ENCODE measurements at regions not wholly inside any gene's neighbourhood (a gene's known extent, or its start where the extent isn't known, plus 50 kb on each side); places are given as distances from the start of the nearest gene placed in this dataset.
"Not testable (repeated sequence)": the region's sequence is repeated elsewhere in the genome, so short reads cannot be mapped to it uniquely, and the experiment has no call there.

- no peak for TF ChIP-seq CTCF (IDR thresholded peaks at IDR 0.05; ENCODE audit: borderline replicate concordance, extremely low read depth, insufficient read depth)
- no peak overlapping the region for H3K9ac ChIP-seq (ENCODE audit: low read length in 3 of 3)
- no peak for FAIRE-seq
Observed at GRCh38 chr10:17528306-17528862, 74.0 kb upstream of the ST8SIA6 start.

GRCh38 chr10:17527514-17528146 is 73.2 kb upstream of the ST8SIA6 start:
- no peaks in the 10 kb centered on the region for H3K4me1 ChIP-seq (ENCODE audit: control insufficient read depth in 2 of 3, insufficient read depth in 2 of 3, low read depth in 1 of 3, low read length in 3 of 3)
- no peak overlapping the region for H3K9ac ChIP-seq (ENCODE audit: low read length in 3 of 3)
- DNase-seq (no peak), FAIRE-seq (no peak)
- intact Hi-C loops (cut with DNase I), result no loop called here
- TF ChIP-seq CTCF (IDR thresholded peaks at IDR 0.05; ENCODE audit: borderline replicate concordance, extremely low read depth, insufficient read depth), result no peak
- no peaks in the 10 kb centered on the region for H3K27me3 ChIP-seq (ENCODE audit: control insufficient read depth, insufficient read depth, low read length)
- no peak overlapping the region for H3K4me3 ChIP-seq (ENCODE audit: low read length in 3 of 3)
- no peak overlapping the region for H3K27ac ChIP-seq (ENCODE audit: low read depth in 2 of 2, low read length in 2 of 2)
- H3K9me3 ChIP-seq (ENCODE audit: control insufficient read depth in 2 of 3, insufficient read depth in 1 of 3, low read length in 3 of 3), result no peaks in the 10 kb centered on the region
- H3K36me3 ChIP-seq (ENCODE audit: control insufficient read depth in 2 of 3, insufficient read depth in 3 of 3, low read length in 3 of 3), result no peaks in the 10 kb centered on the region

More at GRCh38 chr10:17528306-17528862, 74.0 kb upstream of the ST8SIA6 start:
- Histone ChIP-seq H3K27ac (ENCODE audit: low read depth in 2 of 2, low read length in 2 of 2) (no peak overlapping the region), H3K9me3 (ENCODE audit: control insufficient read depth in 2 of 3, insufficient read depth in 1 of 3, low read length in 3 of 3) (no peaks in the 10 kb centered on the region), H3K4me3 (ENCODE audit: low read length in 3 of 3) (no peak overlapping the region), H3K36me3 (ENCODE audit: control insufficient read depth in 2 of 3, insufficient read depth in 3 of 3, low read length in 3 of 3) (no peaks in the 10 kb centered on the region), H3K27me3 (ENCODE audit: control insufficient read depth, insufficient read depth, low read length) (no peaks in the 10 kb centered on the region), H3K4me1 (ENCODE audit: control insufficient read depth in 2 of 3, insufficient read depth in 2 of 3, low read depth in 1 of 3, low read length in 3 of 3) (no peaks in the 10 kb centered on the region)
- intact Hi-C loops (cut with DNase I), result no loop called here
- no peak for DNase-seq

- FAIRE-seq; H3K4me3 ChIP-seq (ENCODE audit: low read length in 3 of 3); H3K9me3 ChIP-seq (ENCODE audit: control insufficient read depth in 2 of 3, insufficient read depth in 1 of 3, low read length in 3 of 3); H3K9ac ChIP-seq (ENCODE audit: low read length in 3 of 3); H3K27ac ChIP-seq (ENCODE audit: low read depth in 2 of 2, low read length in 2 of 2); H3K36me3 ChIP-seq (ENCODE audit: control insufficient read depth in 2 of 3, insufficient read depth in 3 of 3, low read length in 3 of 3); intact Hi-C loops (cut with DNase I); H3K27me3 ChIP-seq (ENCODE audit: control insufficient read depth, insufficient read depth, low read length); DNase-seq; H3K4me1 ChIP-seq (ENCODE audit: control insufficient read depth in 2 of 3, insufficient read depth in 2 of 3, low read depth in 1 of 3, low read length in 3 of 3): not testable (repeated sequence)
Observed at GRCh38 chr10:17526571-17526970, 72.2 kb upstream of the ST8SIA6 start.

GRCh38 chr10:17523917-17524316 is 69.5 kb upstream of the ST8SIA6 start:
- H3K9me3 ChIP-seq (ENCODE audit: control insufficient read depth in 2 of 3, insufficient read depth in 1 of 3, low read length in 3 of 3), result no peaks in the 10 kb centered on the region
- no peaks in the 10 kb centered on the region for H3K36me3 ChIP-seq (ENCODE audit: control insufficient read depth in 2 of 3, insufficient read depth in 3 of 3, low read length in 3 of 3)
- no peaks in the 10 kb centered on the region for H3K27me3 ChIP-seq (ENCODE audit: control insufficient read depth, insufficient read depth, low read length)
- H3K9ac ChIP-seq (ENCODE audit: low read length in 3 of 3), result no peak overlapping the region
- H3K4me3 ChIP-seq (ENCODE audit: low read length in 3 of 3), result no peak overlapping the region
- H3K27ac ChIP-seq (ENCODE audit: low read depth in 2 of 2, low read length in 2 of 2), result no peak overlapping the region
- intact Hi-C loops (cut with DNase I), result no loop called here
- no peak for DNase-seq
- no peak for FAIRE-seq
- no peak for TF ChIP-seq CTCF (IDR thresholded peaks at IDR 0.05; ENCODE audit: borderline replicate concordance, extremely low read depth, insufficient read depth)
- H3K4me1 ChIP-seq (ENCODE audit: control insufficient read depth in 2 of 3, insufficient read depth in 2 of 3, low read depth in 1 of 3, low read length in 3 of 3), result no peaks in the 10 kb centered on the region

Data from kidney (tissue), 13 donors.